Suppressor macrophage (primary cell): ENCODE measurements at regions not wholly inside any gene's neighbourhood (a gene's known extent, or its start where the extent isn't known, plus 50 kb on each side); places are given as distances from the start of the nearest gene placed in this dataset.
A peak's percentile ranks its signal among the peaks of the same experiment; 100 is the strongest.

Experiments
- DNase-seq, 4 experiments: peaks; one replicate each; pipeline ENCODE4 v3.0.0-alpha.2; 2020 to 2022

- DNase-seq = no peak
Measured at GRCh38 chr9:80890124-80890523, 799.2 kb downstream of the TLE1 start.

GRCh38 chr9:80885894-80886293 is 803.5 kb downstream of the TLE1 start:
- DNase-seq = no peak

GRCh38 chr9:80883826-80884579 is 805.3 kb downstream of the TLE1 start:
- no peak for DNase-seq

GRCh38 chr9:80883426-80883825 is 805.9 kb downstream of the TLE1 start:
- no peak for DNase-seq

GRCh38 chr9:80881940-80882339 is 807.4 kb downstream of the TLE1 start:
- no peak for DNase-seq

GRCh38 chr9:80881320-80881719 is 808.0 kb downstream of the TLE1 start:
- no peak for DNase-seq

GRCh38 chr9:80878556-80878955 is 810.8 kb downstream of the TLE1 start:
- DNase-seq = no peak

GRCh38 chr9:80875947-80876346 is 813.4 kb downstream of the TLE1 start:
- DNase-seq = no peak

GRCh38 chr9:80874276-80874675 is 815.1 kb downstream of the TLE1 start:
- no peak for DNase-seq

- DNase-seq = no peak
Measured at GRCh38 chr9:80873861-80874260, 815.5 kb downstream of the TLE1 start.

GRCh38 chr9:80871596-80871995 is 817.8 kb downstream of the TLE1 start:
- no peak for DNase-seq

GRCh38 chr9:80867731-80868130 is 821.6 kb downstream of the TLE1 start:
- DNase-seq = no peak

GRCh38 chr9:80866576-80867227 is 822.6 kb downstream of the TLE1 start:
- no peak for DNase-seq

- no peak for DNase-seq
Measured at GRCh38 chr9:80866121-80866520, 823.2 kb downstream of the TLE1 start.

- no peak for DNase-seq
Measured at GRCh38 chr9:80843028-80843427, 846.3 kb downstream of the TLE1 start.

- no peak for DNase-seq
Measured at GRCh38 chr9:80842389-80842788, 847.0 kb downstream of the TLE1 start.

GRCh38 chr9:80841888-80842287 is 847.5 kb downstream of the TLE1 start:
- peak in 1 of 4 experiments; percentile 4 for DNase-seq

GRCh38 chr9:80839821-80840675 is 849.3 kb downstream of the TLE1 start:
- no peak for DNase-seq

GRCh38 chr9:80836013-80836412 is 853.3 kb downstream of the TLE1 start:
- no peak for DNase-seq

- DNase-seq = no peak
Measured at GRCh38 chr9:80831751-80832150, 857.6 kb downstream of the TLE1 start.

- DNase-seq = no peak
Measured at GRCh38 chr9:80811656-80812055, 877.7 kb downstream of the TLE1 start.

GRCh38 chr9:80811003-80811402 is 878.3 kb downstream of the TLE1 start:
- no peak for DNase-seq

GRCh38 chr9:80806671-80807070 is 882.7 kb downstream of the TLE1 start:
- no peak for DNase-seq
